ENCODE measurements at regions not wholly inside any gene's neighbourhood (a gene's known extent, or its start where the extent isn't known, plus 50 kb on each side); places are given as distances from the start of the nearest gene placed in this dataset.

GRCh38 chrX:121128925-121129877, 81.8 kb downstream of the GLUD2 start:
- no peaks in the 10 kb centered on the region for H3K9me3 ChIP-seq
- no peak overlapping the region for H3K4me3 ChIP-seq
- H3K27me3 ChIP-seq, result no peaks in the 10 kb centered on the region
- no peaks in the 10 kb centered on the region for H3K36me3 ChIP-seq
- WGBS, 3 donors, result 74 to 80% (median 78%) methylated on average over 5 of the region's 5 CpGs
- DNase-seq, result no peak
- TF ChIP-seq CTCF (IDR thresholded peaks at IDR 0.05) (no peak), EP300 (IDR thresholded peaks at IDR 0.05) (no peak), POLR2A (IDR thresholded peaks at IDR 0.05) (no peak)
- intact Hi-C loops (cut with DNase I), result no loop called here
- no peak overlapping the region for H3K27ac ChIP-seq
- H3K4me1 ChIP-seq (ENCODE audit: insufficient read depth), result no peaks in the 10 kb centered on the region

- Histone ChIP-seq H3K4me1 (ENCODE audit: insufficient read depth) (no peaks in the 10 kb centered on the region), H3K27me3 (no peaks in the 10 kb centered on the region), H3K36me3 (no peaks in the 10 kb centered on the region), H3K4me3 (no peak overlapping the region), H3K9me3 (no peaks in the 10 kb centered on the region), H3K27ac (no peak overlapping the region)
- DNase-seq, result no peak
- intact Hi-C loops (cut with DNase I), result no loop called here
- 61 to 63% (median 62%) methylated on average over 6 of the region's 6 CpGs for WGBS, 3 donors
- TF ChIP-seq CTCF (IDR thresholded peaks at IDR 0.05), result no peak
- no peak for TF ChIP-seq POLR2A (IDR thresholded peaks at IDR 0.05)
- no peak for TF ChIP-seq EP300 (IDR thresholded peaks at IDR 0.05)
Measured at GRCh38 chrX:121132675-121133074, 85.3 kb downstream of the GLUD2 start.

DNA sequence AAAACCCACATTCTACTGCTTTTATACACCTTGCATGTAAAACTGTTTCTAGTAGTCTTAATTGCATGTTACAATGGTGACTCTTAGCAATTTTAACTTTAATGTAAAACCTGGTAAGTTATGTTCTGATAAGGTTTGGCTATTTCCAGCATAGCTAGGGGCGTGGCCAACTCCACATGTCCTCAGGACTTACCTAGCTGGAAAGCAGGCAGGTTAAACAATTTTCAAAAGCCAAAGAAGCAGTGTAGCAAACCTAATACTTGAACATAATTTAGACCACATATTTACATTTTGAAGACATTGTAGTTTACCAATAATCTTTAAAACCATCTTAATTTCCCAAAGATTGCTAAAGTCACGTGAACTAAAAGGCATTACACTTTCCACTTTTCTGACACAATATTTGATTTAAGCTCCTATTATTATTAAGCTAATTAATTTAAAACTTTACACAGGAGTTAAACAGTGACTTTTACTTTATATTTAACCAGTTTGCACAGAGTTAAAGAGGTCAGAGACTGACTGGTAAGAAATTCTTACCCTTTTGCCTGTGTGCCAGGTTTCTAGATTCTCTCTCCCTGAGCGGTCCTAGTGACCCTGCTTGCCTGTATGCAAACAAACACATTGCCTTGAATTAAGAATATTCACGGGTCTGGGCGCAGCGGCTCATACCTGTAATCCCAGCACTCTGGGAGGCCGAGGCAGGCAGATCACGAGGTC, 88.2 kb downstream of the GLUD2 start:
- H3K36me3 ChIP-seq, result no peaks in the 10 kb centered on the region
- DNase-seq, result no peak
- H3K27me3 ChIP-seq, result no peaks in the 10 kb centered on the region
- intact Hi-C loops (cut with DNase I), result no loop called here
- no peaks in the 10 kb centered on the region for H3K9me3 ChIP-seq
- no peak overlapping the region for H3K4me3 ChIP-seq
- H3K27ac ChIP-seq, result no peak overlapping the region
- 63 to 73% (median 70%) methylated on average over 8 of the region's 8 CpGs for WGBS, 3 donors
- H3K4me1 ChIP-seq (ENCODE audit: insufficient read depth), result no peaks in the 10 kb centered on the region
- TF ChIP-seq CTCF (IDR thresholded peaks at IDR 0.05), result no peak
- TF ChIP-seq EP300 (IDR thresholded peaks at IDR 0.05), result no peak
- no peak for TF ChIP-seq POLR2A (IDR thresholded peaks at IDR 0.05)

- no peaks in the 10 kb centered on the region for H3K36me3 ChIP-seq
- no peak for TF ChIP-seq CTCF (IDR thresholded peaks at IDR 0.05)
- TF ChIP-seq POLR2A (IDR thresholded peaks at IDR 0.05), result no peak
- intact Hi-C loops (cut with DNase I), result no loop called here
- H3K27me3 ChIP-seq, result no peaks in the 10 kb centered on the region
- H3K27ac ChIP-seq, result no peak overlapping the region
- no peaks in the 10 kb centered on the region for H3K4me1 ChIP-seq (ENCODE audit: insufficient read depth)
- no peaks in the 10 kb centered on the region for H3K9me3 ChIP-seq
- no peak for DNase-seq
- no peak overlapping the region for H3K4me3 ChIP-seq
Measured at GRCh38 chrX:121146059-121146628, 98.7 kb downstream of the GLUD2 start.

Data from ovary (tissue), 7 donors.